Naive thymus-derived CD8-positive, alpha-beta T cell (primary cell): ENCODE measurements at regions not wholly inside any gene's neighbourhood (a gene's known extent, or its start where the extent isn't known, plus 50 kb on each side); places are given as distances from the start of the nearest gene placed in this dataset.
"Not testable (repeated sequence)": the region's sequence is repeated elsewhere in the genome, so short reads cannot be mapped to it uniquely, and the experiment has no call there.

ENCODE experiments used
- ATAC-seq, 2 donors: fragments of 150-1000 bp; cut with Tn5 transposase in 1 of 2; sonication (Bioruptor Pico), chemical (Tn5 transposase) in 1 of 2; 1 replicate in 1 of 2; 2 replicates in 1 of 2; pipeline ENCODE4 v1.10.0; 2021; ENCODE audit warnings: mild to moderate bottlenecking in 2 of 2, moderate library complexity in 2 of 2
- POLR2A ChIA-PET: fragments of 350-600 bp; sonication (Branson Sonifier 250); formaldehyde crosslinking; loops from one replicate; lab custom pipeline; 2021; ENCODE audit warnings: antibody characterized with exemption; lab: Charles Lee
- DNase-seq, 10 donors: peaks; one replicate each; pipeline versions ENCODE4 v3.0.0 to v3.0.0-alpha.2; 2020 to 2022
- H3K27ac Mint-ChIP-seq, 10 donors: one replicate each; pipeline ENCODE4 v1.8.0; 2020 to 2022; ENCODE audit warnings: mild to moderate bottlenecking in 10 of 10, mixed read lengths in 10 of 10, moderate library complexity in 4 of 10, inconsistent platforms in 1 of 10
- H3K27me3 Mint-ChIP-seq, 5 donors: one replicate each; pipeline ENCODE4 v1.8.0; 2021 to 2022; ENCODE audit warnings: mixed read lengths in 5 of 5
- H3K36me3 Mint-ChIP-seq, 3 donors: one replicate each; pipeline ENCODE4 v1.8.0; 2020 to 2022; ENCODE audit warnings: mixed read lengths in 3 of 3, mild to moderate bottlenecking in 2 of 3, inconsistent platforms in 1 of 3
- H3K4me1 Mint-ChIP-seq, 4 donors: one replicate each; pipeline ENCODE4 v1.8.0; 2021 to 2022; ENCODE audit warnings: mixed read lengths in 4 of 4
- H3K4me3 Mint-ChIP-seq, 10 donors: one replicate each; pipeline ENCODE4 v1.8.0; 2020 to 2022; ENCODE audit warnings: mild to moderate bottlenecking in 10 of 10, mixed read lengths in 10 of 10, moderate library complexity in 6 of 10, inconsistent platforms in 1 of 10
- H3K9me3 Mint-ChIP-seq, 9 donors: one replicate each; pipeline ENCODE4 v1.8.0; 2020 to 2022; ENCODE audit warnings: mixed read lengths in 9 of 9, mild to moderate bottlenecking in 3 of 9, inconsistent platforms in 1 of 9, moderate library complexity in 1 of 9

GRCh38 chr4:162740228-162740627, 426.5 kb downstream of the NAF1 start:
- H3K4me3 Mint-ChIP-seq, H3K36me3 Mint-ChIP-seq, DNase-seq, ATAC-seq, POLR2A ChIA-PET, H3K27me3 Mint-ChIP-seq, H3K4me1 Mint-ChIP-seq, H3K27ac Mint-ChIP-seq, H3K9me3 Mint-ChIP-seq: not testable (repeated sequence)

GRCh38 chr4:162739596-162739995, 427.1 kb downstream of the NAF1 start:
- ATAC-seq, DNase-seq, POLR2A ChIA-PET, H3K9me3 Mint-ChIP-seq, H3K36me3 Mint-ChIP-seq, H3K27me3 Mint-ChIP-seq, H3K27ac Mint-ChIP-seq, H3K4me1 Mint-ChIP-seq, H3K4me3 Mint-ChIP-seq: not testable (repeated sequence)

- ATAC-seq (no peak), DNase-seq (no peak)
- Mint-ChIP-seq H3K4me1 (no peaks in the 10 kb centered on the region), H3K4me3 (no peak overlapping the region), H3K27me3 (no peaks in the 10 kb centered on the region), H3K9me3 (no peaks in the 10 kb centered on the region), H3K36me3 (no peaks in the 10 kb centered on the region), H3K27ac (no peak overlapping the region)
- POLR2A ChIA-PET = no interaction called here
Observed at GRCh38 chr4:162732876-162733275, 433.8 kb downstream of the NAF1 start.

GRCh38 chr4:162727766-162728165, 438.9 kb downstream of the NAF1 start:
- no peaks in the 10 kb centered on the region for H3K36me3 Mint-ChIP-seq
- no peaks in the 10 kb centered on the region for H3K4me1 Mint-ChIP-seq
- H3K27me3 Mint-ChIP-seq = no peaks in the 10 kb centered on the region
- H3K9me3 Mint-ChIP-seq = peaks cover 0 to 14% (median 2%) of the 10 kb centered on the region in 9 donors
- H3K4me3 Mint-ChIP-seq = no peak overlapping the region
- ATAC-seq = no peak
- DNase-seq = no peak
- POLR2A ChIA-PET = no interaction called here
- no peak overlapping the region for H3K27ac Mint-ChIP-seq

GRCh38 chr4:162727232-162727631, 439.5 kb downstream of the NAF1 start:
- Mint-ChIP-seq H3K36me3 (no peaks in the 10 kb centered on the region), H3K4me3 (no peak overlapping the region), H3K9me3 (peaks cover 0 to 14% (median 2%) of the 10 kb centered on the region in 9 donors), H3K27ac (no peak overlapping the region), H3K4me1 (no peaks in the 10 kb centered on the region), H3K27me3 (no peaks in the 10 kb centered on the region)
- no peak for DNase-seq
- POLR2A ChIA-PET = no interaction called here
- ATAC-seq = no peak

- POLR2A ChIA-PET = no interaction called here
- DNase-seq = no peak
- Mint-ChIP-seq H3K4me3 (no peak overlapping the region), H3K27me3 (peaks cover 0 to 18% (median 0%) of the 10 kb centered on the region in 5 donors), H3K36me3 (no peaks in the 10 kb centered on the region), H3K4me1 (peaks cover 0 to 6% (median 0%) of the 10 kb centered on the region in 4 donors), H3K27ac (no peak overlapping the region), H3K9me3 (peaks cover 0 to 37% (median 4%) of the 10 kb centered on the region in 9 donors)
- no peak for ATAC-seq
Observed at GRCh38 chr4:162715401-162715800, 451.3 kb downstream of the NAF1 start.

- no peaks in the 10 kb centered on the region for H3K36me3 Mint-ChIP-seq
- no peak overlapping the region for H3K27ac Mint-ChIP-seq
- H3K9me3 Mint-ChIP-seq = peaks cover 0 to 30% (median 5%) of the 10 kb centered on the region in 9 donors
- no peak overlapping the region for H3K4me3 Mint-ChIP-seq
- POLR2A ChIA-PET = no interaction called here
- DNase-seq (no peak), ATAC-seq (no peak)
- peaks cover 0 to 14% (median 0%) of the 10 kb centered on the region in 5 donors for H3K27me3 Mint-ChIP-seq
- H3K4me1 Mint-ChIP-seq = peaks cover 0 to 6% (median 0%) of the 10 kb centered on the region in 4 donors
Observed at GRCh38 chr4:162707962-162708361, 458.7 kb downstream of the NAF1 start.

- DNase-seq = no peak
- H3K36me3 Mint-ChIP-seq = no peaks in the 10 kb centered on the region
- H3K9me3 Mint-ChIP-seq = peaks cover 0 to 17% (median 3%) of the 10 kb centered on the region in 9 donors
- no peak overlapping the region for H3K4me3 Mint-ChIP-seq
- H3K27me3 Mint-ChIP-seq = peaks cover 0 to under 1% (median 0%) of the 10 kb centered on the region in 5 donors
- no peaks in the 10 kb centered on the region for H3K4me1 Mint-ChIP-seq
- no peak overlapping the region for H3K27ac Mint-ChIP-seq
- ATAC-seq = no peak
- POLR2A ChIA-PET = no interaction called here
Observed at GRCh38 chr4:162706632-162707031, 460.1 kb downstream of the NAF1 start.

GRCh38 chr4:162706051-162706450, 460.6 kb downstream of the NAF1 start:
- no peak overlapping the region for H3K27ac Mint-ChIP-seq
- H3K4me1 Mint-ChIP-seq = no peaks in the 10 kb centered on the region

GRCh38 chr4:162705130-162705803, 461.4 kb downstream of the NAF1 start:
- Mint-ChIP-seq H3K4me3 (no peak overlapping the region), H3K4me1 (no peaks in the 10 kb centered on the region), H3K36me3 (no peaks in the 10 kb centered on the region), H3K9me3 (peaks cover 0 to 17% (median 3%) of the 10 kb centered on the region in 9 donors), H3K27me3 (no peaks in the 10 kb centered on the region), H3K27ac (no peak overlapping the region)
- ATAC-seq = no peak
- DNase-seq = no peak
- POLR2A ChIA-PET = no interaction called here

More at GRCh38 chr4:162706051-162706450, 460.6 kb downstream of the NAF1 start:
- Mint-ChIP-seq H3K9me3 (peaks cover 0 to 15% (median 3%) of the 10 kb centered on the region in 9 donors), H3K27me3 (no peaks in the 10 kb centered on the region), H3K36me3 (no peaks in the 10 kb centered on the region), H3K4me3 (no peak overlapping the region)
- DNase-seq = no peak
- POLR2A ChIA-PET = no interaction called here
- ATAC-seq = no peak

GRCh38 chr4:162700815-162701361, 465.8 kb downstream of the NAF1 start:
- no peak for DNase-seq
- H3K4me3 Mint-ChIP-seq = no peak overlapping the region
- POLR2A ChIA-PET = no interaction called here
- peaks cover 0 to 29% (median 6%) of the 10 kb centered on the region in 9 donors for H3K9me3 Mint-ChIP-seq
- no peak for ATAC-seq
- H3K4me1 Mint-ChIP-seq = no peaks in the 10 kb centered on the region
- H3K27me3 Mint-ChIP-seq = no peaks in the 10 kb centered on the region
- H3K27ac Mint-ChIP-seq = no peak overlapping the region
- H3K36me3 Mint-ChIP-seq = no peaks in the 10 kb centered on the region

GRCh38 chr4:162700358-162700757, 466.3 kb downstream of the NAF1 start:
- no peak overlapping the region for H3K4me3 Mint-ChIP-seq
- POLR2A ChIA-PET = no interaction called here
- no peaks in the 10 kb centered on the region for H3K4me1 Mint-ChIP-seq
- DNase-seq (peak in 1 of 10 donors; percentile 46), ATAC-seq (no peak)
- H3K36me3 Mint-ChIP-seq = no peaks in the 10 kb centered on the region
- no peak overlapping the region for H3K27ac Mint-ChIP-seq
- no peaks in the 10 kb centered on the region for H3K27me3 Mint-ChIP-seq
- peaks cover 0 to 29% (median 6%) of the 10 kb centered on the region in 9 donors for H3K9me3 Mint-ChIP-seq

- Mint-ChIP-seq H3K4me1 (no peaks in the 10 kb centered on the region), H3K4me3 (no peak overlapping the region), H3K9me3 (peaks cover 0 to 33% (median 6%) of the 10 kb centered on the region in 9 donors), H3K27ac (no peak overlapping the region), H3K36me3 (no peaks in the 10 kb centered on the region), H3K27me3 (no peaks in the 10 kb centered on the region)
- POLR2A ChIA-PET = no interaction called here
- ATAC-seq = no peak
- no peak for DNase-seq
Observed at GRCh38 chr4:162699629-162700028, 467.1 kb downstream of the NAF1 start.
